GM06990 (cell line): ENCODE measurements at regions not wholly inside any gene's neighbourhood (a gene's known extent, or its start where the extent isn't known, plus 50 kb on each side); places are given as distances from the start of the nearest gene placed in this dataset.

Source experiments
- DNase-seq: peaks from one replicate; pipeline ENCODE4 v3.0.0-alpha.2; 2011; ENCODE audit not compliant: insufficient read length; ENCODE audit errors: extremely low read depth
- H3K27me3 ChIP-seq: replicated peaks from 2 replicates; pipeline ENCODE4 v1.6.0; 2011; ENCODE audit warnings: low read length; ENCODE audit not compliant: control insufficient read depth, insufficient read depth
- H3K36me3 ChIP-seq: 2 replicates; pipeline ENCODE4 v1.5.1; 2011; ENCODE audit warnings: low read length; ENCODE audit not compliant: control insufficient read depth, insufficient read depth
- H3K4me3 ChIP-seq: replicated peaks from 2 replicates; pipeline ENCODE4 v1.5.1; 2011; ENCODE audit warnings: low read depth, mild to moderate bottlenecking, control low read depth, low read length
- TF ChIP-seq, protein P1 (sequence below): IDR thresholded peaks from 2 replicates; pipeline ENCODE4 v1.5.1; 2011; ENCODE audit warnings: low read length, control low read depth, mild to moderate bottlenecking, inconsistent platforms; ENCODE audit not compliant: insufficient read depth, poor library complexity, severe bottlenecking

DNA sequence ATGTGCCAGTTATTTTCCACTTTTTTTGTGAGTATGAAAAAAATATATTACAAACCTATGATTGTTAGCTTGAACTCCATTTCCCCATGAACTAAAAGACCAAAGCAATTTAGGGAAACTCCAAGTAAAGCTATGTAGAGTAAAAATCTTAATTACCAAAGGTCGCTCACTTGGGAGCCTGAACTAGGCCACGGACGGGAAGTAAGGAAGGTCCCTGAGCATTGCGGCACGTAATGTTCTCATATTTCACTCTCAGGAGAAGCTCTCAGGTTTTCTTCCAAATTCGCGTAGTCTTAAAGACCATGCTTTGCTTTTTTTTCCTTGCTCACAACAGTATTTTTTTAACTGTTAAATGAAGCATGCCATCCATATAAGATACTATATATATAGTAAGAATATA, 215.3 kb upstream of the RARB start:
- DNase-seq, result no peak
- H3K27me3 ChIP-seq, result no peaks in the 10 kb centered on the region
- TF ChIP-seq, protein P1, sequence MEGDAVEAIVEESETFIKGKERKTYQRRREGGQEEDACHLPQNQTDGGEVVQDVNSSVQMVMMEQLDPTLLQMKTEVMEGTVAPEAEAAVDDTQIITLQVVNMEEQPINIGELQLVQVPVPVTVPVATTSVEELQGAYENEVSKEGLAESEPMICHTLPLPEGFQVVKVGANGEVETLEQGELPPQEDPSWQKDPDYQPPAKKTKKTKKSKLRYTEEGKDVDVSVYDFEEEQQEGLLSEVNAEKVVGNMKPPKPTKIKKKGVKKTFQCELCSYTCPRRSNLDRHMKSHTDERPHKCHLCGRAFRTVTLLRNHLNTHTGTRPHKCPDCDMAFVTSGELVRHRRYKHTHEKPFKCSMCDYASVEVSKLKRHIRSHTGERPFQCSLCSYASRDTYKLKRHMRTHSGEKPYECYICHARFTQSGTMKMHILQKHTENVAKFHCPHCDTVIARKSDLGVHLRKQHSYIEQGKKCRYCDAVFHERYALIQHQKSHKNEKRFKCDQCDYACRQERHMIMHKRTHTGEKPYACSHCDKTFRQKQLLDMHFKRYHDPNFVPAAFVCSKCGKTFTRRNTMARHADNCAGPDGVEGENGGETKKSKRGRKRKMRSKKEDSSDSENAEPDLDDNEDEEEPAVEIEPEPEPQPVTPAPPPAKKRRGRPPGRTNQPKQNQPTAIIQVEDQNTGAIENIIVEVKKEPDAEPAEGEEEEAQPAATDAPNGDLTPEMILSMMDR, result no peak
- no peak overlapping the region for H3K4me3 ChIP-seq
- no peaks in the 10 kb centered on the region for H3K36me3 ChIP-seq

DNA sequence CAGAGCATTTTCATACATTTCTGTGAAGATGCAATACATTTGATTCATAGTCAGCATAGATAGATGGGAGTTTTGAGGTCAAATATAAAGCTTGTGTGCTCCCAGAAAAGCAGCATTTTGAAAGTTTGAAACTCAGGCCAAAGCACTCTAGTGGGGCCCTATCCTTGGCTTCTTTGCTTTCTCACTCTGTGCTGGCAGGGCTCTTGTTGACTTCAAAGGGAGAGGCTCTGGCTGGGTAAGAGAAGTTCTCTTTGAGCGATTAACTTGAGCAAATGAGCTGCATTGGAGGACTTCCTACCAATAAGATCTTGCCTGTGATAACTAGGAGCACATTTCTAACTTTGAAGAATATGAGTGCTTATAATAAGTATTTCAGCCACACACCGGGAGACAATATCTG, 214.0 kb upstream of the RARB start:
- Histone ChIP-seq H3K4me3 (no peak overlapping the region), H3K27me3 (no peaks in the 10 kb centered on the region), H3K36me3 (no peaks in the 10 kb centered on the region)
- DNase-seq, result no peak
- TF ChIP-seq, protein P1, result no peak

DNA sequence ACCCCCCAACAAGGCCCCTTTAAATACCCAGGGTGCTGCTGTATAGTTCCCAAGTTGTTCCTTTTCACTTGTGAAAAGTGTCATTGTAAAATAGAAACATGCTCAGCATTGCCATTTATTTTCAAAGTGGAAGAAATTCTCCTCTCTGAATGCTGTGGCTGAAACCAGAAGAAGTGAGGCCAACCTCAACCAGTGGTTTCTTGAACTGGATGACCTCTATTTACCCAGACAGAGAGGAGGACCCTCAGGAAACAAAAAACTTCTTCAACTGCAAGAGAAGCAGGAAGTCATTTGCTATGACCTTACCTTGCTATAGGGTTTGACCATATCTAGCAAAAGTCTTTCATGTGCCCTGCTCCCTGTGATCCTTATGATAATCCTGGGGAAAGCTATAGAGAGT, 209.7 kb upstream of the RARB start:
- no peak for DNase-seq
- Histone ChIP-seq H3K4me3 (no peak overlapping the region), H3K27me3 (no peaks in the 10 kb centered on the region), H3K36me3 (no peaks in the 10 kb centered on the region)
- TF ChIP-seq, protein P1, result no peak

DNA sequence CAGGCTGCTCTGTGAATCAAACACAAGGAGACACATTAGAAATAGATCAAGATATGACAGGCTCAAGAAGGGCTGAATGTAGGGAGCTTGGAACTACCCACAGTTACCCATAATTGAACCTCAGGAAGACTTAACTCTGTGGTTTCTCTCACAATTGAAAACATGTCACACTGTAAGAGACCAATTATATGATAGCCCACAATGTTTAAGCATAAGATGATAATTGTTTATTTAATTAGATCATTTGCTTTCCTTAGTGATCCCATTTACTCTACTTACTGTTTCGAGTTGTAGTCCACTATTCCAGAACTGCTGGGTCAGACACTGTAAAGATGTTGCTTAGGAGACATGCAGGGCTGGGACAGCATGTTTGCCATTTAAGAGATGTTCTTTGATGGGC, 201.3 kb upstream of the RARB start:
- DNase-seq, result no peak
- TF ChIP-seq, protein P1, result no peak
- Histone ChIP-seq H3K36me3 (no peaks in the 10 kb centered on the region), H3K27me3 (no peaks in the 10 kb centered on the region), H3K4me3 (no peak overlapping the region)

- TF ChIP-seq, protein P1, result no peak
- Histone ChIP-seq H3K4me3 (no peak overlapping the region), H3K27me3 (no peaks in the 10 kb centered on the region), H3K36me3 (no peaks in the 10 kb centered on the region)
- DNase-seq, result no peak
Observed at GRCh38 chr3:25229586-25229985, 198.5 kb upstream of the RARB start.

GRCh38 chr3:25235031-25235430, 193.0 kb upstream of the RARB start:
- Histone ChIP-seq H3K27me3 (no peaks in the 10 kb centered on the region), H3K36me3 (no peaks in the 10 kb centered on the region), H3K4me3 (no peak overlapping the region)
- DNase-seq, result no peak
- TF ChIP-seq, protein P1, result no peak
